Glutamatergic neuron (in vitro differentiated cells): ENCODE measurements at regions not wholly inside any gene's neighbourhood (a gene's known extent, or its start where the extent isn't known, plus 50 kb on each side); places are given as distances from the start of the nearest gene placed in this dataset.

Source experiments
- DNase-seq: peaks from one replicate; pipeline ENCODE4 v3.0.0; 2022
- H3K27ac Mint-ChIP-seq: one replicate; pipeline ENCODE4 v1.8.0; 2020; ENCODE audit warnings: mild to moderate bottlenecking, mixed read lengths, inconsistent platforms; ENCODE audit not compliant: unreplicated experiment
- H3K27me3 Mint-ChIP-seq: one replicate; pipeline ENCODE4 v1.8.0; 2020; ENCODE audit warnings: mild to moderate bottlenecking, moderate library complexity, mixed read lengths, inconsistent platforms; ENCODE audit not compliant: unreplicated experiment
- H3K36me3 Mint-ChIP-seq: one replicate; pipeline ENCODE4 v1.8.0; 2020; ENCODE audit warnings: mild to moderate bottlenecking, mixed read lengths, inconsistent platforms; ENCODE audit not compliant: unreplicated experiment
- H3K4me1 Mint-ChIP-seq: one replicate; pipeline ENCODE4 v1.8.0; 2020; ENCODE audit warnings: mild to moderate bottlenecking, low read depth, mixed read lengths, inconsistent platforms; ENCODE audit not compliant: unreplicated experiment
- H3K4me3 Mint-ChIP-seq: one replicate; pipeline ENCODE4 v1.8.0; 2020; ENCODE audit warnings: mild to moderate bottlenecking, mixed read lengths, inconsistent platforms; ENCODE audit not compliant: unreplicated experiment
- H3K9me3 Mint-ChIP-seq: one replicate; pipeline ENCODE4 v1.8.0; 2020; ENCODE audit warnings: mild to moderate bottlenecking, moderate library complexity, mixed read lengths, inconsistent platforms; ENCODE audit not compliant: unreplicated experiment
- CTCF ChIP-seq: fragments of 200-600 bp; sonication (generic); IDR thresholded peaks from one replicate; pipeline ENCODE4 v1.5.0; 2021; ENCODE audit not compliant: partially characterized antibody, unreplicated experiment

GRCh38 chr5:51278539-51278938 is 104.7 kb upstream of the ISL1 start:
- Mint-ChIP-seq H3K9me3 (no peaks in the 10 kb centered on the region), H3K36me3 (no peaks in the 10 kb centered on the region), H3K27me3 (no peaks in the 10 kb centered on the region), H3K27ac (no peak overlapping the region), H3K4me1 (no peaks in the 10 kb centered on the region), H3K4me3 (no peak overlapping the region)
- no peak for DNase-seq
- TF ChIP-seq CTCF, result no peak

- Mint-ChIP-seq H3K4me3 (no peak overlapping the region), H3K27me3 (no peaks in the 10 kb centered on the region), H3K36me3 (no peaks in the 10 kb centered on the region), H3K4me1 (no peaks in the 10 kb centered on the region), H3K27ac (no peak overlapping the region), H3K9me3 (no peaks in the 10 kb centered on the region)
- no peak for DNase-seq
- TF ChIP-seq CTCF, result no peak
These were observed 103.1 kb upstream of the ISL1 start for GRCh38 chr5:51279983-51280706.

DNA sequence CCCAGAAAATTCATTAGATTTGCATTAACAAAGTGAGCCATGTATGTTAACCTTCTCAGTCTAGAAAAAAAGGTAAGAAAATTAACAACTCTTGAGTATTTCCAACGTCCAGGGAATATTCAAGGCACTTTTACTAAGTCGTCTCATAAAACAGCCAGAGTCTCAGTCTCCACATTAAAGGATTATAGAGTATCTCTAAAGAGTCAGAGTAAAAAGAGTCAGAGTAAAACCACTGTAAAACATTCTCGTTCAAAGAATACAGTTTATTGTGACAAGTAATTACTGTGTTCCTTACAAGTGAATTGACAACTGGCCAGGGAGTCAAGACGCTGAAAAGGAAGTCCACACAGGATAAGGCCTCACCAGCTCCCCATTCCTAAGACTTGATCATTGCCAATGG is 97.2 kb upstream of the ISL1 start:
- no peaks in the 10 kb centered on the region for H3K27me3 Mint-ChIP-seq
- DNase-seq, result no peak

DNA sequence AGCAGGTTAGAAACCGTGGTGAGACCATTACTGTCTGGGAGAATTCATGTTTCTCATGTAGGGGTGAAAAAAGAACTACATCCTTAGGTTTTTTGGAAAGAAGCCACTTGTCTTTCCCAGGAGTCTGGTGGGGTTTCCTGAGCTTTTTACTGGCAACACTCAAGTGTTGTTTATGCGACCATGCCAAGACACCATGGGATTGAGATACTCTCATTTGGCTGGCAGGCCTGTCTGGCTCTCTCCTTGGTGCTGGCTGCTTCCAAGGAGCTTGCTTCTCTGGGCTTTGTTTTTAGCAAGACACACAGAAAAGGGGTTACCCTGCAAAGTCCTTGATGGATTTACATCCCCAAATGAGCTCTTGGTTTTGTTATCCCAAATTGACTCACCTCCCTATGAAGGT is 80.9 kb upstream of the ISL1 start:
- Mint-ChIP-seq H3K27ac (no peak overlapping the region), H3K27me3 (peaks cover 1% of the 10 kb centered on the region), H3K4me1 (no peaks in the 10 kb centered on the region), H3K9me3 (peaks cover 8% of the 10 kb centered on the region), H3K4me3 (no peak overlapping the region), H3K36me3 (peaks cover 15% of the 10 kb centered on the region)
- no peak for TF ChIP-seq CTCF
- no peak for DNase-seq

More for the DNA sequence above, 97.2 kb upstream of the ISL1 start:
- H3K36me3 Mint-ChIP-seq, result no peaks in the 10 kb centered on the region
- TF ChIP-seq CTCF, result no peak
- no peak overlapping the region for H3K27ac Mint-ChIP-seq
- H3K9me3 Mint-ChIP-seq, result no peaks in the 10 kb centered on the region
- H3K4me3 Mint-ChIP-seq, result no peak overlapping the region
- no peaks in the 10 kb centered on the region for H3K4me1 Mint-ChIP-seq

GRCh38 chr5:51326844-51327243 is 56.4 kb upstream of the ISL1 start:
- no peak for TF ChIP-seq CTCF
- H3K9me3 Mint-ChIP-seq, result no peaks in the 10 kb centered on the region
- DNase-seq, result no peak
- no peaks in the 10 kb centered on the region for H3K36me3 Mint-ChIP-seq
- H3K27me3 Mint-ChIP-seq, result no peaks in the 10 kb centered on the region
- H3K4me1 Mint-ChIP-seq, result peaks cover 5% of the 10 kb centered on the region
- no peak overlapping the region for H3K27ac Mint-ChIP-seq
- H3K4me3 Mint-ChIP-seq, result no peak overlapping the region
